Transverse colon (tissue), 4 donors: ENCODE measurements at regions not wholly inside any gene's neighbourhood (a gene's known extent, or its start where the extent isn't known, plus 50 kb on each side); places are given as distances from the start of the nearest gene placed in this dataset.

Source experiments
- DNase-seq: peaks from one replicate; pipeline ENCODE4 v3.0.0-alpha.2; 2019
- H3K27ac ChIP-seq, 4 donors: fragments of 200-600 bp; sonication (generic); 2 replicates each; pipeline ENCODE4 v1.5.1; 2016 to 2018; ENCODE audit warnings: inconsistent platforms in 4 of 4
- H3K27me3 ChIP-seq: fragments of 200-600 bp; sonication (generic); 2 replicates; pipeline ENCODE4 v1.5.1; 2017; ENCODE audit warnings: inconsistent platforms
- H3K36me3 ChIP-seq, 4 donors: fragments of 200-600 bp; sonication (generic); 2 replicates each; pipeline ENCODE4 v1.5.1; 2017 to 2019; ENCODE audit warnings: inconsistent platforms in 4 of 4
- H3K4me1 ChIP-seq, 4 donors: fragments of 200-600 bp; sonication (generic); 2 replicates each; pipeline ENCODE4 v1.5.1; 2017 to 2020; ENCODE audit warnings: inconsistent platforms in 4 of 4
- H3K4me3 ChIP-seq, 4 donors: fragments of 200-600 bp; sonication (generic); 1 replicate in 1 of 4; 2 replicates in 3 of 4; pipeline versions ENCODE4 v1.5.1 to v1.6.1; 2017 to 2019; ENCODE audit warnings: inconsistent platforms in 4 of 4
- H3K9me3 ChIP-seq, 2 donors: fragments of 200-600 bp; sonication (generic); 2 replicates each; pipeline ENCODE4 v1.5.1; 2017 to 2019; ENCODE audit warnings: inconsistent platforms in 2 of 2
- EP300 ChIP-seq: sonication (generic); formaldehyde crosslinking; IDR thresholded peaks from one replicate; pipeline ENCODE4 v1.6.1; 2017; ENCODE audit warnings: antibody characterized with exemption, low read depth
- POLR2A ChIP-seq: fragments of 450-650 bp; IDR thresholded peaks from one replicate; pipeline ENCODE4 v1.6.1; 2016; ENCODE audit warnings: antibody characterized with exemption, mild to moderate bottlenecking, moderate library complexity
- POLR2AphosphoS5 ChIP-seq, 3 donors: sonication (generic); formaldehyde crosslinking; IDR thresholded peaks; one replicate each; pipeline ENCODE4 v1.6.1; 2016; ENCODE audit warnings: antibody characterized with exemption in 3 of 3
- WGBS, 2 donors: methylation state at CpG; one replicate each; pipeline ENCODE4 v1.1.5; 2018; ENCODE audit warnings: low coverage in 1 of 2; 5-methylcytosine and 5-hydroxymethylcytosine counted together
- in situ Hi-C, 4 donors: fragments of 200-750 bp; cut with MboI; loops; one replicate each; pipeline versions ENCODE4 v1.15.0 to v1.15.1; 2017; ENCODE audit warnings: low sequenced_read_pairs in 3 of 4, low pct_ligation_motif_present in 1 of 4, low pct_unique_long_range_greater_than_20kb in 1 of 4
- intact Hi-C: fragments of 100-400 bp; cut with DNase I; formaldehyde crosslinking; loops from one replicate; pipeline ENCODE4 v1.15.1; 2023; ENCODE audit warnings: low total_unique reads
- TF ChIP-seq, protein P1 (sequence below), 5 experiments: fragments of 200-600 bp in 3 of 5; fragments of 450-650 bp in 2 of 5; sonication (generic) in 3 of 5; IDR thresholded peaks; 1 replicate in 2 of 5; 2 replicates in 3 of 5; pipeline ENCODE4 v1.5.1; 2016 to 2017; ENCODE audit warnings: antibody characterized with exemption in 5 of 5, inconsistent platforms in 3 of 5, mild to moderate bottlenecking in 2 of 5, moderate library complexity in 1 of 5

DNA sequence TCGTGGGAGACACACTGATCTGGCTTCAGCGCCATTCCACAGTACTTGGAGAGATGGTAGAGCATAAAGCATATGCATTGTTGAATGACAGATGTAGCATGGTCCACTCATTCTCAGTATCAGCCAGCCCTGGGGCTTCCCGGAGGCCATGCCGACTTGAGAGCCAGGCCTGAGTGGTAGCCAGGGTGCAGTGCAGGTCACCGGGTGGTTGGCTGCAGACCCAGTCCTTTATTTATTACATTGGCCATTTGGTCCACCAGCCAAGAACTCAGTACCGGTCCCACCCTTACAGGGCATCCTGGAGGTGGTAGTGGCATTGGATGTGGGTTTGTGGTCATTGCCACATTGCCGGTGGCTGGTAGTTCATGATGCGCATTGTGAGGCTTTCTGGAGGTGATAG lies 121.6 kb upstream of the RTL1 start:
- TF ChIP-seq EP300 (no peak), POLR2AphosphoS5 (IDR thresholded peaks at IDR 0.05) (no peak), POLR2A (no peak)
- TF ChIP-seq, protein P1, sequence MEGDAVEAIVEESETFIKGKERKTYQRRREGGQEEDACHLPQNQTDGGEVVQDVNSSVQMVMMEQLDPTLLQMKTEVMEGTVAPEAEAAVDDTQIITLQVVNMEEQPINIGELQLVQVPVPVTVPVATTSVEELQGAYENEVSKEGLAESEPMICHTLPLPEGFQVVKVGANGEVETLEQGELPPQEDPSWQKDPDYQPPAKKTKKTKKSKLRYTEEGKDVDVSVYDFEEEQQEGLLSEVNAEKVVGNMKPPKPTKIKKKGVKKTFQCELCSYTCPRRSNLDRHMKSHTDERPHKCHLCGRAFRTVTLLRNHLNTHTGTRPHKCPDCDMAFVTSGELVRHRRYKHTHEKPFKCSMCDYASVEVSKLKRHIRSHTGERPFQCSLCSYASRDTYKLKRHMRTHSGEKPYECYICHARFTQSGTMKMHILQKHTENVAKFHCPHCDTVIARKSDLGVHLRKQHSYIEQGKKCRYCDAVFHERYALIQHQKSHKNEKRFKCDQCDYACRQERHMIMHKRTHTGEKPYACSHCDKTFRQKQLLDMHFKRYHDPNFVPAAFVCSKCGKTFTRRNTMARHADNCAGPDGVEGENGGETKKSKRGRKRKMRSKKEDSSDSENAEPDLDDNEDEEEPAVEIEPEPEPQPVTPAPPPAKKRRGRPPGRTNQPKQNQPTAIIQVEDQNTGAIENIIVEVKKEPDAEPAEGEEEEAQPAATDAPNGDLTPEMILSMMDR (IDR thresholded peaks at IDR 0.05), result no peak
- intact Hi-C loops (no loop called here), in situ Hi-C loops (no loop called here)
- WGBS, 2 donors, result 89 to 90% methylated on average over 2 to 8 of the region's 8 CpGs
- H3K27ac ChIP-seq, result no peak overlapping the region
- no peaks in the 10 kb centered on the region for H3K4me1 ChIP-seq
- no peaks in the 10 kb centered on the region for H3K27me3 ChIP-seq
- DNase-seq, result no peak
- no peak overlapping the region for H3K4me3 ChIP-seq
- no peaks in the 10 kb centered on the region for H3K36me3 ChIP-seq
- H3K9me3 ChIP-seq, result no peaks in the 10 kb centered on the region

DNA sequence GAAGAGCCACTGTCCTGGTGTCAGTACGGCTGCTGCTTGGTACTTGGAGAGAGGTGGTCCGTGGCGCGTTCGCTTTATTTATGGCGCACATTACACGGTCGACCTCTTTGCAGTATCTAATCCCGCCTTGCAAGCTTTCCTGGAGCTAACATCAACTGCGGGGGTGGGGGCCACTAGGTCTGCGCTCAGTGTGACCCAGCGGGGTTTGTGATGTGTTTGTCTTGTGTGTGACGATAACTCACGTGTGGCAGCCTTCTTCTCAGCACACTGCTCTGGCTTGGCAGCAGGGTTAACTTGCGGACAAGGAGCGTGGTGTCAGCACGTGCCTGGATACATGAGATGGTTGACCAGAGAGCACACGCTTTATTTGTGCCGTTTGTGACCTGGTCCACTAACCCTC lies 122.2 kb upstream of the RTL1 start:
- Histone ChIP-seq H3K27ac (no peak overlapping the region), H3K4me1 (no peaks in the 10 kb centered on the region), H3K9me3 (no peaks in the 10 kb centered on the region), H3K4me3 (no peak overlapping the region), H3K27me3 (no peaks in the 10 kb centered on the region), H3K36me3 (no peaks in the 10 kb centered on the region)
- intact Hi-C loops, result no loop called here
- in situ Hi-C loops, result no loop called here
- WGBS, 2 donors, result 80 to 90% methylated on average over 3 to 19 of the region's 19 CpGs
- no peak for DNase-seq
- TF ChIP-seq POLR2AphosphoS5 (IDR thresholded peaks at IDR 0.05) (no peak), POLR2A (no peak), EP300 (no peak)
- TF ChIP-seq, protein P1 (IDR thresholded peaks at IDR 0.05), result no peak

DNA sequence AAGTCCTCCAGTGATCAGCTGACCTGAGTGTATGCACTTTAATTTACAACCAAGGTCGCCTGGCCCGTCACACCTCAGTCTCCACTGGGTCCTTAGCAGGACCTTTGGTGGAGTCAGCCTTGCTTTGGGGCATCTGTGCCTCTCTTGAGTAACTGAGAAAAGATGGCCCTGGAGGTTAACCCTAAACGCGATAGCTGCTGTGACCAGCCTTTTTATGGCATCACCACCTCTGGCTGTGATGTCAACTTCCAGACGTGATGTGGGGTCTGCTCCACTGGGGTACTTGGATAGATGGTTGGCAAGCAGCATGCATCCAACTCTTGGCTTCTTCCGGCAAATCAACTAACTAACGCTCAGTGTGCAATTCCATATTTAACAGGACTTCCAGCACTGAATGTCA lies 122.8 kb upstream of the RTL1 start:
- Histone ChIP-seq H3K36me3 (no peaks in the 10 kb centered on the region), H3K4me3 (no peak overlapping the region), H3K9me3 (no peaks in the 10 kb centered on the region), H3K4me1 (no peaks in the 10 kb centered on the region), H3K27ac (no peak overlapping the region), H3K27me3 (no peaks in the 10 kb centered on the region)
- TF ChIP-seq, protein P1 (IDR thresholded peaks at IDR 0.05), result no peak
- in situ Hi-C loops (no loop called here), intact Hi-C loops (no loop called here)
- WGBS, 2 donors, result 83% methylated on average over 7 of the region's 7 CpGs; no CpG with 5 or more reads in 1 of the 2 donors
- no peak for DNase-seq

DNA sequence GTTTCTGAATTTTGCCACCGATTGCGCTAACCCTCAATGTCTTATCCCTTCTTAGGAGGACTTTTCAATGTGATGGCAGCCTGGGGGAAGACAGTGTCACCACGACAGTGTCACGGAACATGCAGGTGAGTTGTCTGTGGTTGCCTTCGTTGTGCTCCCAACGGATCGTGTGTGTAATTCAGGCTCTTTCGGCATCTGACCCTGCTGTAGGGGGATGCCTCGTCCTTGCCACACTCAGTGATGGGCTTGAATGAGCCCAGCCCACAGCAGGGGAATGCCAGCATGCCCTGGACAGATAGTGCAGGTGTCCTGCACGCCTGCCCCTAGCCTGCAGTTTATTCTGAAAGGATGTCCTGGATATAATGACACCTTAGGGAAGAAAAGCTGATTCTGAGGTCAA lies 123.8 kb upstream of the RTL1 start:
- no peaks in the 10 kb centered on the region for H3K27me3 ChIP-seq
- no peak for DNase-seq
- no peak overlapping the region for H3K27ac ChIP-seq
- H3K4me1 ChIP-seq, result no peaks in the 10 kb centered on the region
- TF ChIP-seq POLR2AphosphoS5 (IDR thresholded peaks at IDR 0.05), result no peak
- TF ChIP-seq, protein P1 (IDR thresholded peaks at IDR 0.05), result no peak
- no peak for TF ChIP-seq EP300
- TF ChIP-seq POLR2A, result no peak
- no peak overlapping the region for H3K4me3 ChIP-seq
- intact Hi-C loops, result no loop called here
- H3K36me3 ChIP-seq, result no peaks in the 10 kb centered on the region
- H3K9me3 ChIP-seq, result no peaks in the 10 kb centered on the region
- 89% methylated on average over 10 of the region's 10 CpGs; no CpG with 5 or more reads in 1 of the 2 donors for WGBS, 2 donors
- in situ Hi-C loops, result no loop called here
